ELR (cell line): ENCODE measurements at regions not wholly inside any gene's neighbourhood (a gene's known extent, or its start where the extent isn't known, plus 50 kb on each side); places are given as distances from the start of the nearest gene placed in this dataset.
"Not testable (repeated sequence)": the region's sequence is repeated elsewhere in the genome, so short reads cannot be mapped to it uniquely, and the experiment has no call there.

ENCODE experiments used
- DNase-seq: peaks from one replicate; pipeline ENCODE4 v3.0.0-alpha.2; 2015; ENCODE audit warnings: low read depth

- DNase-seq = no peak
Observed at GRCh38 chr10:131819241-131820072, 81.4 kb upstream of the PPP2R2D start.

DNA sequence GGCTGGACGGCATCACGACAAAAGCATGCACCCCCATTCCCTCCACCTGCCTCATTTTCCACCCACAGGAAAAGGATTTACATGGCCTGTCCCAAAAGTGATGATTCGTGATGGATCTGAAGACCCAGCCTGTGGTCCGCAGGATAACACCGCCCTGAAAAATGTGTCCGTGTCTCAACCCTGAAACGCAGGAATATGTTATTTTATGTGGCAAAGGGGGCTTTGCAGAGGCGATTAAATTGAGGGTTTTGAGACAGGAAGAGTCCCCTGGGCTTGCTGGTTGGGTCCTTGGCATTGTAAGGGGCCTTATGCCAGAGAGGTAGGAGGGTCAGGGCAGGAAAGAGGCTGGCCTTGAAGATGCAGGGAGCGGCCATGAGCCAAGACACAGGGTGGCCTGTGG lies 80.2 kb upstream of the PPP2R2D start:
- no peak for DNase-seq

GRCh38 chr10:131821378-131822012 lies 79.3 kb upstream of the PPP2R2D start:
- no peak for DNase-seq

DNA sequence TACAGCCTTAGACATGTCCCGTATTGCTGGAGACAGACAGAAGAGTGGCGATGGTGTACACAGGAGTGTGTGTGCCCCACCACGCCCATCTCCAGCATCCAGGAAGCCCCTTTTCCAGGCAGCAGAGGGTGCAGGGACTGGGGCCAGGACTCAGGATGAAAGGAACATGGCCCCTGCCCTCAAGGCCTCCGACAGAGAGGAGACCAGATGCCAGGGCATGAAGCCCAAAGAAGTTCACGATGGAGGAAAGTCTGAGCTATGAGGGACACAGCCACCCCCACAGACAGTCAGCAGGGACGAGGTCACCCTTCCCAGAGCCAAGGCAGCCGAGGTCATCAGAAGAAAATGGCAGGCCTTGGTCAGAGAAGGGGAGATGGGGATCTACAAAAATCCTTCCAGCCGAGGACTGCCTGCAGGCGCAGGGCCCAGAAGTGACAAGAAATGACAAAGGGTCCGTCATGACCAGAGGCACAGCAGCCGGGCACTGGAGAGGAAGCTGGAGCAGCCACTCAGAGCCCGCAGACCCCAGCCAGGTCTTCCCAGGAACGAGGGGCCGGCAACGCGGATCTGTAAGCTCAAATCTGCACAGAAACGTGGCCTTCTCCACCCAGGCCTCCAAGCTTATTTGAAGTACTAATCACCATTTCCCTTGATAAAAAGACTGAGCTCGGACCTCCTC lies 78.7 kb upstream of the PPP2R2D start:
- no peak for DNase-seq

DNA sequence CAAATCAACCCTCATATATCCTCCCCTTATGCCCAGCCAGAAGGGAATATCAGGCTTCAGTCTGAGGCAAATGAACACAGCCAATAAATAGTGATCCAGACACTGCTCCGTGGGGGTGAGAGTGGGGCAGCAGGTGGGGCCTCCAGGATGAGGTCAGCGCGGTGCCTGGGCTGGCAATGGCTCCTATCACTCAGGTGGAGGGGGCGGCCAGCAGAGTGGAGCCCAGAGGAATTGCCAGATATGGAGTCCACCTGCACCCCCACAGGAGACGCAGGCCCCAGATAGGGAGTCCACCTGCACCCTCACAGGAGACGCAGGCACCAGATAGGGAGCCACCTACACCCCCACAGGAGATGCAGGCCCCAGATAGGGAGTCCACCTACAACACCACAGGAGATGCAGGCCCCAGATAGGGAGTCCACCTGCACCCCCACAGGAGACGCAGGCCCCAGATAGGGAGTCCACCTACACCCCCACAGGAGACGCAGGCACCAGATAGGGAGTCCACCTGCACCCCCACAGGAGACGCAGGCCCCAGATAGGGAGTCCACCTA lies 78.0 kb upstream of the PPP2R2D start:
- no peak for DNase-seq

- DNase-seq = not testable (repeated sequence)
Observed at GRCh38 chr10:131823601-131824099, 77.2 kb upstream of the PPP2R2D start.

GRCh38 chr10:131824371-131825149 lies 76.2 kb upstream of the PPP2R2D start:
- no peak for DNase-seq

DNA sequence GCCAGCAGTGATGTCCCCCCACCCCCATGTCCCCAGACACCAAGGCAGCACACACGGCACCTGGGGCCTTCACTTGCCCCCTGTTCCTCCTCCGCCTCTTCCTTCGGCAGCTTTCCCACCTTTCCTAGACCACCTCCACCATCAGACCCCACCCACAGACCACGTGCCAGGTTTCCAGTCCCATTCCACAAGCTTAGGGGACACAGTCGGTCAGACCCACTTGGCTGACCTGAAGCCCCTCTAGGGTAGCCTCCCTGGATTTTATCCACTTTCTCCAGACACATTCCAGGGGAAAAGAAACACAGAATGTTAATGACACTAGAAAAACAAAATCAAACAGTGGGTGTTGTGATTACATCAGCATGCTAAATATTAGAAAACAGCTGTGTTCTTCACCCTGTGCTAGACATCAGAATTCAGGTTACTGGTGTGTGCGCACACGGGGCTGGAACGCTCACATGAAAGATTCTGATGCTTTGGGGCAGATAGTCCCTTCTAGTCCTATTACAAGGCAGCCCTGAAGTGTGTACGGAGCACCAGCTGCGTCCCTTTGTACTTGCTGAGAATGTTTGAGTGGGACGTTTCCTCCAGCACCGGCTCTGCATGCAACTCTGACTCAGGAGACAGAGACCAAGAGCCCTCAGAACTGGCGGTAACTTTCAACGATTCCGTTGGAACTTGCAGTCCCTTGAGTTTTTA lies 75.5 kb upstream of the PPP2R2D start:
- no peak for DNase-seq

DNA sequence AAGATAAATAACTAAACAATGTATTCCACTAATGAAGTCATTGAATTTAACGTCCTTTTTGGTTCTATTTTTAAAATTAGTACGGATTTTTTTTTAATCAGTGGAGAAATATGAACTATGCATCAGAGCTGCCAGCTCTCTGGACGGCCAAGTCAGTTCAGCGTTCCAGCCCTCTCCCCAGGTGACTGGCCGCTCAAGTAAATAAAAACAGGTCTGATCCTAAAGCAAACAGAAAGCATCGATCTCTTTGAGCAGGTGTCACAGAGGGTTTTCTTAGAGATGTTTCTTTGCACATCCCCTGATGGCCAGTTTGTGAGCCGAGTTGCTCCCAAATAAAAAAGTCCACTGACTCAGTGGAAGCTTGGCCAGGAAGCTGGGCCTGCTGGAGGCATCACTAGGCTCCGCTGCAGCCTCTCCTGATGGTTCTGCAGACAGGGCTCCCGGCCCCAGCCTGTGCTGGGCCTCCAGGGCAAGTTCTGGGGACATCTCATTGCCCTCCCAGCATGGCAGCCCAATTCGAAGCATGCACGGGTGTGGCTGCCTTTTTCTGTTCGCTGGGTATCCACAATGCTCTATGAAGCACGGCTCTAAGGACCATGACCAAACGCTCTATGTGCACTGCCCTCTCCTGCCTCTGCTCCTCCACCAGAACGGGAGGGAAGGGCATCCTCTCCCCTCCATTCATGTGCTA lies 74.7 kb upstream of the PPP2R2D start:
- no peak for DNase-seq

DNA sequence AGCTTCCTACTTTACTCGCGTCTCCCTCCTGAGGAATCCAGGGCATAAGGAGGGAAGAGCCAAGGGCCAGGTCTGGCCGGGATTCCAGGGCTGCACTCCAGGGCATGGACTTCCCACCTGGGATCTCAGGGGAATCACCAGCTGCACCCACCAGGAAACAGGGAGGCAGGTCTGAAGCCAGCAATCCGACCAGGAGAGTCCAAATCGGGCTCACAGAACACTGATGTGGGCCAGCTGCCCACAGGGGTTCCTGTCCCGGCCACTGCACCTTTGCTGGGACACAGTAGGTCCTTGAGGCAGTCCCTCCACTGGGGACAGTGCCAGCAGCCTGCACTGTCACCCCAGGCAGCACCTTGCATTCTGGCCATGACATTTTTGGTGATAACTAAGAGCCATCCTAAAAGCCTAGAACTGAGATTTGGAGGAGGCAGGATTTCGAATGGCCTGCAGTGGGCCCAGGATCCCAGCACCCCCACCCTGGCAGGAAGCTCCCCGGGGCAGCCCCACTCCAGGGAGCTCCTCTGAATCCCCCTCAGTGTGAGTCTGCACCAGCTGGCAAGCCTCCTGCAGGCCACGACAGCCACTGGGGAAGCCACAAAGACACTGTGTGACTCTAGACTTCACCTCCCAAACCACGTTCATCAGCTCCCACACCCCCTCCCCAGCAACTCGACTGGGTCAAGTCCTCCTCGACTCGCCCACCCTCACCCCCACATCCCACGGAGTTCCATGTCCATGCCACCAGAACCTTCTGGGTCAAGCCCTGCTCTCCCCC lies 71.5 kb upstream of the PPP2R2D start:
- no peak for DNase-seq

- no peak for DNase-seq
Observed at GRCh38 chr10:131830446-131831130, 70.2 kb upstream of the PPP2R2D start.

DNA sequence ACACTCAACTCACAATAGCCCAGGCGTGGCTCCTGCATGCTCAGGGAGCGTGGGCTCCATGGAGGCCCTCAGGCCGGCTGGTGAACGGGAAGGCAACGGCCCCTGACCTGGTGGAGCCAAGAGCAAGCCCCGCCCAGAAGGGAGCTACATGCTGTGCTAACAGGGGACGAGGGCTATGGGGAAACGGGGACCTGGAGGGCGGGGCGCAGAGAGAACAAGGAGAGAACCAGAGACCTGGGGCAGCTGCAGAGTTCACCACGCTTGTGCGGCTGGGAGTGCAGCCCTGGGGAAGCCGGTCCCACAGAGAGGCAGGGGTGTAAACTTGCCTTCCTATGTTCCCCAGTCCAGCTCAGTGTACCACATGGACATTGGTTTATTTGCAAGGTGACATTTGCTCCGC lies 69.2 kb upstream of the PPP2R2D start:
- no peak for DNase-seq

- DNase-seq = no peak
Observed at GRCh38 chr10:131832056-131832685, 68.6 kb upstream of the PPP2R2D start.

DNA sequence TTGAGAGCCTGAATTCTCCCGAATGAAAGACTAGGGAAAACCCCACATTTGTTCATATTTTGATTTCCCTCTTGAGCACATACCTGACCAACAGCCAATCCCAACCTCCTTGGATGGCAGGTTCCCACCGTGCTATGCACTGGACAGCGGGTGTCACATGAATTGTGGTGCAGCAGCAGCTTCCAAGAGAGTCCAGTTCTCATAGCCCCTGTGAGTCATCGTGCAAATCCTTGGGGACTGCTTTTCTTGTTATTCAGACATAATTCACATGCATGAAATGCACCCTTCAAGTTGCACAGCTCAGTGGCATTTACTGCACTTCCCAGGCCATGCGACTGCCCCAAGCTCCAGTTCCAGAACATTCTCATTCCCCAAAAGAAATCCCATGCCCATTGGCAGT lies 67.8 kb upstream of the PPP2R2D start:
- DNase-seq = no peak

DNA sequence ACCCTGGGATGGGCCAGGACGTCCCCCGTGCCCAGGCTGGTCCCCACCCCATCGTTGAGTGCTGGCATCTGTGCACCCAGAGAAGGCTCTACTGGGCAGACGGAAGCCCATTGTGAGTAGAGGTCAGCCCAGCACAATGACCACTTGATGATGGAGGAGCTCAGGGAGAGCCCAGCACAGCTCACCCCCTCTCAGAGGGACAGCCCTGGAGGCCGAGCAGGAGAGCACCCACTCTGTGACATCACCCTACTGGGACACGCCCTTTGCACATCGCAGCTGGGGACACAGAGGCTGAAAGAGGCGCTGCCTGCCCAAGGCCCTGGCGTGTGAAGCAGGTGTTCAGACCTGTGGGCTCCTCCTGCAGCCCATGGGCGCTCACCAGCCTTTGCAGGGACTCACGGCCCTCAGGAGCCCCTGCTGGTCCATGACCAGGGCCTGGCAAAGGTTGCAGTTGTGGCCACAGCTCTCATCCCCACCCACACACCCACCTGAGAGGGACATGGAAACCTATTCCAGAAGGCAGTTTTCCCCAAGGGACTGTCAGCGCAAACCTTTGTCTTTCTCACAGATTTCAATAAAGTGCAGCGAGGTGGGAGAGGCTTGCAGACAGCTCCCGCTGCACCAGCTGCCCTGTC lies 67.2 kb upstream of the PPP2R2D start:
- DNase-seq = no peak

DNA sequence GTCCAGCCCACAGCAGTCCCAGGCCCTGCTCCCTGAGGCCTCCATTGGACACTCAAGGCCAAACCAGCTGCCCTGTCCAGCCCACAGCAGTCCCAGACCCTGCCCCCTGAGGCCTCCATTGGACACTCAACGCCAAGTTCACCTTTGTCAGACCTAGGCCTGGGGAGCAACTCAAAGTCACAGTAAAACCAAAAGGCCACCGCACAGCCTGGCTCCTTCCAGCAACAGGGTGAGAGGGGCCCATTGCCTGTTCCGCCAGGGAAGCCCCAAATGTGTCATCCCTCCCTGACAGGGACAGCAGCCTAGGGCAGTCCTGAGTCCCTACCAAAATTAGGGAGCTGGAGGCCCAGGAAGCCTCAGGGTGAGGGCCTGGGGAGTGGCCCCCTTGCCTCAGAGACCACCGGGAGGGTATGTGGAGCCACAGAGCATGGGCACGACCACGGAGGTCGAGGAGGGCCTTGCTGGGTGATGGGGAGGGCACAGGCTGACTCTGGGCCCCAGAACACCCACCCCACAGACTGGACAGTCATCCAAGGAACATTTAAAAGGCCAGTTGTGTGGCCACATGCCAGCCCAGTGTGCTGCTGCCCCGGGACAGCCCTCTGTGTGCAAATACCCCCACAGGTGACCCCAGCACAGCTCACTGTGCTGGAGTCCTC lies 66.5 kb upstream of the PPP2R2D start:
- no peak for DNase-seq

DNA sequence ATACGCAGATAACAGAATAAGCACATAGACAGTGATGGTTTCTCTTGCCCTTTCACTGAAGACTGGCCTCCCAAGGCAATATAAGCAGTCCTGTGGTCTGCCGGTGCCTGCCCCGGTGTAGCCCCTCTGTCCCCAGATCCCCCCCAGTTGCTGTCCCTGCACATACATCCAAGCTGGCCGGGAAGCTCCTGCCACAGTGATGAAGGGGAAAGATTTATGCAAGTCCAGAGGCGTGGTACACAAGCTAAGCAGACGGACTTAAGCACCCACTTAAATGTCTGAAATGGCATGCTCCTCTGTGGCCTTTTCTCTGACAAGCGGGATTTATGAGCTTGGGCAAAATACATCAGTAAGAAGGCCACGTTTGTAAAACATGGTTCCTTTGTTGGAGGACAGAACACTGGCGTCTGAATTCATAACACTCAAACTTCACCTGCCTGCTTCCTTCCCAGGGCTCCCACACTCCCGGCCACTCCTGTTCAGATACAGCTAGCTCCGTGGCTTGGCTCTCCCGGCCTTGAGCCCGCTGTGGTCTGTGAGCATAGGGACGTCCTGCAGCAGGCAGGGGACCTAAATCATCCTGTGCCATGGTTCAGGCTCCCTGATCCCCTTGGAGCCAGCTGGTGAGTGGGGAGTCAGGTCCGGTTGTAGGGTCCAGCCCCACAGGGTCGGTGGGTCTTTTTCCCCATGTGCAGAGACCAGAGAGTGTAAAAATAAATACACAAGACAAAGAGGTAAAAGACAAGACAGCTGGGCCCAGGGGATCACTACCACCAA lies 61.7 kb upstream of the PPP2R2D start:
- no peak for DNase-seq
